Fibroblast of pulmonary artery (primary cell): ENCODE measurements at regions not wholly inside any gene's neighbourhood (a gene's known extent, or its start where the extent isn't known, plus 50 kb on each side); places are given as distances from the start of the nearest gene placed in this dataset.

Source experiments
- DNase-seq: peaks from one replicate; pipeline ENCODE4 v3.0.0-alpha.2; 2010; ENCODE audit warnings: low read depth
- H3K4me3 ChIP-seq: replicated peaks from 2 replicates; pipeline ENCODE4 v1.5.1; 2011; ENCODE audit warnings: low read depth, mild to moderate bottlenecking, control low read depth, low read length, moderate library complexity
- TF ChIP-seq, protein P1 (sequence below): IDR thresholded peaks from 2 replicates; pipeline ENCODE4 v1.5.1; 2011; ENCODE audit warnings: mild to moderate bottlenecking, control low read depth, low read length, inconsistent platforms; ENCODE audit errors: missing control alignments

DNA sequence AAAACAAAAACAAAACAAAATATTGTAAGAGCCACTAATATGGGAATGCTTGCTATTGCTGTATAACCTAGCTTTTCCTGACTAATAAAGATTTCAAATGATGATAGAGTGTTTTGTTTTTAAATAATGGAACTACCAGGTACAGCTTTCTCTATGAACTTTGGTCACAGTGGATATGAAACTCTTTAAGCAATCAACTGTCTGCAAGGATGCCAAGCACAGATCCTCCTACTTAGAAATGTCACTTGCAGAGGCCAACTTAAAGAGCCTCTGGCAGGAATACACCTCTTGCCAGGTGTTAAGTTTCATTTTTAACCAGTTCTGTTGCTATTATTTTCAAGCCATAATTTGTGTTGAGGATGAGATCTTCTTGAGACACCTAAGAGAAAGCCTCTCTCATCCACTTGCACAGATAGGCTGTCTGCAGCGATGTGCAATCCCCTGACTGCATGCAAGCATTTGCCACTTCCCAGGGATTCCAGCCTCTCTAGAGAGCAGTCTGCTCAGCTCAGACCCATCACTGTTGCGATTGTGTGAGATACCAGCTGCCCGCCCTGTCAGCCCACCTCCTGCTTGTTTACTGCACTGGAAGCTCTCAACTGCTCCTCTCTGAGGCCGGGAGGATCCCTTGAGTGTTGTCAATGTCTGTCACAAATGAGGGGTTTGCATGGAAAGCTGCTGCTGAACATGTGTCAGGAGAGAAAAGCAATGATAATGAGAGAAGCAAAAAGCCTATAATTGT, 86.1 kb upstream of the SCG2 start:
- no peak overlapping the region for H3K4me3 ChIP-seq
- TF ChIP-seq, protein P1, sequence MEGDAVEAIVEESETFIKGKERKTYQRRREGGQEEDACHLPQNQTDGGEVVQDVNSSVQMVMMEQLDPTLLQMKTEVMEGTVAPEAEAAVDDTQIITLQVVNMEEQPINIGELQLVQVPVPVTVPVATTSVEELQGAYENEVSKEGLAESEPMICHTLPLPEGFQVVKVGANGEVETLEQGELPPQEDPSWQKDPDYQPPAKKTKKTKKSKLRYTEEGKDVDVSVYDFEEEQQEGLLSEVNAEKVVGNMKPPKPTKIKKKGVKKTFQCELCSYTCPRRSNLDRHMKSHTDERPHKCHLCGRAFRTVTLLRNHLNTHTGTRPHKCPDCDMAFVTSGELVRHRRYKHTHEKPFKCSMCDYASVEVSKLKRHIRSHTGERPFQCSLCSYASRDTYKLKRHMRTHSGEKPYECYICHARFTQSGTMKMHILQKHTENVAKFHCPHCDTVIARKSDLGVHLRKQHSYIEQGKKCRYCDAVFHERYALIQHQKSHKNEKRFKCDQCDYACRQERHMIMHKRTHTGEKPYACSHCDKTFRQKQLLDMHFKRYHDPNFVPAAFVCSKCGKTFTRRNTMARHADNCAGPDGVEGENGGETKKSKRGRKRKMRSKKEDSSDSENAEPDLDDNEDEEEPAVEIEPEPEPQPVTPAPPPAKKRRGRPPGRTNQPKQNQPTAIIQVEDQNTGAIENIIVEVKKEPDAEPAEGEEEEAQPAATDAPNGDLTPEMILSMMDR: no peak
- DNase-seq: no peak

DNA sequence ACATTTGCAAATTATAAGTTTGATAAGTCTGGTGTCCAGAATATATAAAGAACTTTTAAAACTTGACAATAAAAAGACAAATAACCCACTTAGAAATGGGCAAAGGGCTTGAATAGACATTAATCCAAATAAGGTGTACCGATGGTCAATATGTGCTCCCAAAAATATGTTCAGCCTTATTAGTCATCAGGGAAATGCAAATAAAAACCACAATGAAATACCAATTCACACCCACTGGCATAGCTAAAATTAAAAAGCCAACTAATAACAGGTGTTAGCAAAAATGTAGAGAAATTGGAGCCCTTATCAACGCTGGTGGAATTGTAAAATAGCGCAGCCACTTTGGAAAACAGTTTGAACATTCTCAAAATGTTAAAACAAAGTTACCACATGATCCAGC, 79.0 kb upstream of the SCG2 start:
- no peak overlapping the region for H3K4me3 ChIP-seq
- TF ChIP-seq, protein P1: no peak
- no peak for DNase-seq

DNA sequence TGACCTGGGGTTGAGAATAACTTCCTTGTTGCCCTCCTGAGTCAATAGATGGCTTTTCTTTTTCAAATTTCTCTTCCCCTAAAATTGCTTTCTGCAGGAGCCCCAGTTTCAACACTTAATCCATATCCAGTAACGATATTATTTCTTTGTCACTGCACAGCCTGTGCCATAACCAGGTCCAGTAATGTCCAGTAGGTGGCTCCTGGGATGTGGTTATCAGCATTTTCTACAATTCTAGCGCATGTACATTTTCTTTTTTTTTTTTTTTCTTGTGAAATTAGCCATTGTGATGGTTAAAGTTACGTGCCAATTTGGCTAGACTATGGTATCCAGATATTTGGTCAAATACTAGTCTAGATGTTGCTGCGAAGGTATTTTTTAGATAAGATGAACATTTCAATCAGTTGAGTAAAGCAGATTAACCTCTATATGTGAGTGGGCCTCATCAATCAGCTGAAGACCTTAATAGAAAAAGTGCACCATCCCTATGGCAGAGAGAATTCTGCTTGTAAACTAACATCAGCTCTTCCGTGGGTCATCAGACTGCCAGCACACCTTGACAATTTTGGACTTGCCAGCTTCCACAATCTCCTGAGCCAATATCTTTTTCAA, 72.9 kb upstream of the SCG2 start:
- TF ChIP-seq, protein P1: peak; percentile 80
- peak; percentile 71 for DNase-seq
- H3K4me3 ChIP-seq: no peak overlapping the region

DNA sequence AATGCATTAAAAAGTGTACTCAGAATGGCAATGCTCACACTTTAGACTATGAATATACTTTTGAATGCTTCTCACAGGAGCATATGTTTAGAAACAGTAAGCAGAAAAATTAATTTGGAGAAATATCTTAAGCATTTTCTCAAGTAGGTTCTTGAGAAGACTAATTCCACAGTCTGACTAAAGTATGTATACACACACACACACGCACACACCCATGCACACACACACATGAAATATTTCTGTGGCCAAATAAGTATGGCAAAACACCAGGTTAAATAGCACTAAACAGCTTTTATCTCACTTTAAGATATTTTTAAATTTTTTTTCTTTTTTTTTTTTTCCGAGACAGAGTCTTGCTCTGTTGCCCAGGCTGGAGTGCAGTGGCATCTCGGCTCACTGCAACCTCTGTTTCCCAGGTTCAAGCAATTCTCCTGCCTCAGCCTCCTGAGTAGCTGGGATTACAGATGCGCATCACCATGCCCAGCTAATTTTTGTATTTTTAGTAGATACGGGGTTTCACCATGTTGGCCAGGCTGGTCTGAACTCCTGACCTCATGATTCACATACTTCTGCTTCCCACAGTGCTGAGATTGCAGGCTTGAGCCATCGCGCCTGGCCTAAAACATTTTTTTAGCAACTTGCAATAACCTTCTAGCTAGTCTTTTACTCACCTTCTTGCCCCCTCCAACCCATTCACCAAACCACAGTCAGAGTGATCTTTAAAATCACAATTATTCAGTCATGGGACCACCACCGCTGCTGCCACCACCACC, 67.5 kb upstream of the SCG2 start:
- peak; percentile 58 for DNase-seq
- no peak overlapping the region for H3K4me3 ChIP-seq
- TF ChIP-seq, protein P1: no peak

DNA sequence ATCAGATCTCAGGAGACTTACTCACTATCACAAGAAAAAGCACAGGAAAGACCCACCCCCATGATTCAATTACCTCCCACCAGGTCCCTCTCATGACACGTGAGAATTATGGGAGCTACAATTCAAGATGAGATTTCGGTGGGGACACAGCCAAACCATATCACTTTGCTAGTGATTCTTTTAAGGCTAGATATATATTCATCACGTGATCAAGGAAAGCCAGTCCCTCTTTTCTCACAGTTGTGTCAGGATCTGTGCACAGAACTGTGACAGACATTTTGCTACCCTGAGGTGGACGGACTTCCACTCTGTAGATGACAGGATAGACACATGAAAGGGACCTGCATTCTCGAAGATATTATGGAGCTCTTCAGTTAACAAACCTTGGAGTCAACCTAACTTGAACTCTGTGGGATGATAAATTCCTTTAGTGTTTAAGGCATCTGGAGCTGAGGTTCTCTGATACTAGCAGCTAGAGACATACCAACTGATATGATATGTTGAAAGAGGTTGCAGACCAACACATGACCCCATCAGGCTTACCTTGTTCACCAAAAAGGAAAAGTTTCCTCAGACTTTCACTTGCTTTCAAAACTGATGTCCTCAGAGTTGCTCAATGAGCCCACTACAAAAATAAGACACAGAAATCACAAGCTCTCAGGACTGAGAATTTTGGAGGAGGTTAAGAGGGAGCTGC, 66.3 kb upstream of the SCG2 start:
- DNase-seq: peak; percentile 29
- TF ChIP-seq, protein P1: no peak
- H3K4me3 ChIP-seq: no peak overlapping the region

DNA sequence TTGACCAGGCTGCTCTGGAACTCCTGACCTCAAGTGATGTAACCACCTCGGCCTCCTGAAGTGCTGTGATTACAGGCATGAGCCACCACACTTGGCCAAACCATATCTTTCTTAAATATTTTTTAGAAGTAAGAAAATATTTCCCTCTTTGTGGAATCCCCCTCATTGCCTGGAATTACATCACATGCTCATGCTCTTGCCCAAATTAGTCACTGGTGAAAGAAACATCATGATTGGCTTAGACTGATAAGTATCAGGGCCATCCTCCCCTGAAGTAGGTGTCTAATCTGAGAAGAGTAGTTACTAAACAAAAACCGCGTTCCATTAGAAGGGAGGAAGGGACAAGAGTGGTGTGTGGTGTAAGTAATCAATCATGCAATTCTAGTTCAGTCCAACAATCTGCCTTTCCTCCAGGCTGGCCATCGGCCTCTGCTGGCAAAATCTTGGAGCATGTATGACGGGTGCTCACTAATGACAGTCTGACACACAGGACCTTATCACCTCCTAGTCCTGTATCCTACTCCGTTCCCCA, 52.3 kb upstream of the SCG2 start:
- no peak overlapping the region for H3K4me3 ChIP-seq
- peak; percentile 76 for DNase-seq
- TF ChIP-seq, protein P1: no peak
